Upper lobe of left lung (tissue), 6 donors: ENCODE measurements at regions not wholly inside any gene's neighbourhood (a gene's known extent, or its start where the extent isn't known, plus 50 kb on each side); places are given as distances from the start of the nearest gene placed in this dataset.

ENCODE experiments used
- ATAC-seq, 2 donors: fragments of 200-7000 bp; cut with Tn5 transposase; one replicate each; pipeline ENCODE4 v1.9.1; 2022; ENCODE audit warnings: mild to moderate bottlenecking in 2 of 2, moderate library complexity in 2 of 2; ENCODE audit not compliant: low FRiP score in 2 of 2
- DNase-seq, 2 donors: peaks; one replicate each; pipeline ENCODE4 v3.0.0-alpha.2; 2019 to 2020
- H3K27ac ChIP-seq, 4 donors: fragments of 200-600 bp; sonication (generic); one replicate each; pipeline ENCODE4 v1.5.1; 2016 to 2019
- H3K27me3 ChIP-seq, 4 donors: fragments of 200-600 bp; sonication (generic); one replicate each; pipeline ENCODE4 v1.5.1; 2017 to 2019
- H3K36me3 ChIP-seq, 4 donors: fragments of 200-600 bp; sonication (generic); one replicate each; pipeline ENCODE4 v1.5.1; 2016 to 2019
- H3K4me1 ChIP-seq, 4 donors: fragments of 200-600 bp; sonication (generic); one replicate each; pipeline ENCODE4 v1.5.1; 2018 to 2019
- H3K4me3 ChIP-seq, 4 donors: fragments of 200-600 bp; sonication (generic); one replicate each; pipeline ENCODE4 v1.5.1; 2017 to 2019; ENCODE audit warnings: mild to moderate bottlenecking in 2 of 4, moderate library complexity in 1 of 4
- H3K9me3 ChIP-seq, 4 donors: fragments of 200-600 bp; sonication (generic); one replicate each; pipeline ENCODE4 v1.5.1; 2018 to 2019
- EP300 ChIP-seq, 4 donors: sonication (generic); formaldehyde crosslinking; IDR thresholded peaks; one replicate each; pipeline ENCODE4 v1.5.1; 2017; ENCODE audit warnings: antibody characterized with exemption in 4 of 4, control low read depth in 2 of 4
- POLR2A ChIP-seq, 4 donors: fragments of 450-650 bp; IDR thresholded peaks; one replicate each; pipeline ENCODE4 v1.5.1; 2016 to 2017; ENCODE audit warnings: antibody characterized with exemption in 4 of 4, mild to moderate bottlenecking in 2 of 4
- POLR2AphosphoS5 ChIP-seq, 2 donors: sonication (generic); formaldehyde crosslinking; IDR thresholded peaks; one replicate each; pipeline ENCODE4 v1.5.1; 2017; ENCODE audit warnings: antibody characterized with exemption in 2 of 2
- WGBS, 2 donors: methylation state at CpG; one replicate each; pipeline ENCODE4 v1.1.5; 2017 to 2018; 5-methylcytosine and 5-hydroxymethylcytosine counted together
- TF ChIP-seq, protein P1 (sequence below), 6 experiments: fragments of 450-650 bp in 4 of 6; fragments of 200-600 bp in 2 of 6; sonication (generic) in 2 of 6; IDR thresholded peaks; one replicate each; pipeline ENCODE4 v1.5.1; 2016 to 2019; ENCODE audit warnings: antibody characterized with exemption in 6 of 6
- donor health status: DM: no; HTN: no; CAD: no; lungs with moderate emphysema.
- donor health status: DM: no; HTN: yes; CAD: no; lungs with severe emphysema.

DNA sequence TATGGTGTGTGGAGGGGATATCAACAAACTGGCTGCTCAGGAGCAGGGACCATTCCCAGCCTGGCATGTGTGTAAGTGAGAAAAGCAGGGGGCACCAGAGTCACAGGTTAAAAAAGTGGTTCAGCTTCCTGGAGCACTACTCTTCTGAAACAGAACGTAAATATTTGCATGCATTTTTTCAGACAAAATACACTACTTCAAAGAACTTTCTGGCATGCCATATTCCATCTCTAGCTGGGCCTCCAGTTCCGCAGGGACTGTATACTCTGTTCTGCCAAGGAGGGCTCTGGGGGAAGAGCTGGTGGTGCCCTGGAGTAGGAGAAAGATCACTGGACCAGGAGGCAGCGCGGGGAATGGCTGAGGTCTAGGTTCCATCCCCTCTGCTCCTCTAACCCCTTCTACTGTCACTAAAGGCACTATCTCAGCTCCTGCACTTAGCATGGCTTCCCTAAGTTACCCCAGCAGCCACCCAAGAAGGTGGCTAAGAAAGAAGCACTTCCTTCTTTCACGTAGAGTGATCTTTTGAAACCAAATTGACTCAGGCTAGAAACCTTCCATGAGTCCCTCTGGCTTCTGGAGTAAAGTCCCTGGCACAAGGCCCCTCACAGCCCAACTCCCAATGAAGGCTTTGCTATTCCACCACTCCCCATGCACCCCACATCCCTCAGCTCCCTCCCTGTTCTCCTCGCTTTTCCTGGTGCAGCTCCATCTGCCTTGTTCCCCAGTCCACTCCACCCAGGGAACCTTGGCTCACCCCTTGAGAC lies 57.6 kb upstream of the CABLES1 start:
- H3K27me3 ChIP-seq = no peaks in the 10 kb centered on the region
- no peak overlapping the region for H3K4me3 ChIP-seq
- peaks cover 5 to 19% (median 19%) of the 10 kb centered on the region in 4 donors for H3K4me1 ChIP-seq
- TF ChIP-seq POLR2AphosphoS5 (IDR thresholded peaks at IDR 0.05) (no peak), EP300 (IDR thresholded peaks at IDR 0.05) (no peak)
- TF ChIP-seq, protein P1, sequence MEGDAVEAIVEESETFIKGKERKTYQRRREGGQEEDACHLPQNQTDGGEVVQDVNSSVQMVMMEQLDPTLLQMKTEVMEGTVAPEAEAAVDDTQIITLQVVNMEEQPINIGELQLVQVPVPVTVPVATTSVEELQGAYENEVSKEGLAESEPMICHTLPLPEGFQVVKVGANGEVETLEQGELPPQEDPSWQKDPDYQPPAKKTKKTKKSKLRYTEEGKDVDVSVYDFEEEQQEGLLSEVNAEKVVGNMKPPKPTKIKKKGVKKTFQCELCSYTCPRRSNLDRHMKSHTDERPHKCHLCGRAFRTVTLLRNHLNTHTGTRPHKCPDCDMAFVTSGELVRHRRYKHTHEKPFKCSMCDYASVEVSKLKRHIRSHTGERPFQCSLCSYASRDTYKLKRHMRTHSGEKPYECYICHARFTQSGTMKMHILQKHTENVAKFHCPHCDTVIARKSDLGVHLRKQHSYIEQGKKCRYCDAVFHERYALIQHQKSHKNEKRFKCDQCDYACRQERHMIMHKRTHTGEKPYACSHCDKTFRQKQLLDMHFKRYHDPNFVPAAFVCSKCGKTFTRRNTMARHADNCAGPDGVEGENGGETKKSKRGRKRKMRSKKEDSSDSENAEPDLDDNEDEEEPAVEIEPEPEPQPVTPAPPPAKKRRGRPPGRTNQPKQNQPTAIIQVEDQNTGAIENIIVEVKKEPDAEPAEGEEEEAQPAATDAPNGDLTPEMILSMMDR (IDR thresholded peaks at IDR 0.05) = peak in 4 of 6 experiments; percentile 21 to 61 (median 45)
- H3K9me3 ChIP-seq = no peaks in the 10 kb centered on the region
- ATAC-seq (peak; percentile 62 to 70), DNase-seq (peak in 1 of 2 donors; percentile 63)
- 60 to 69% methylated on average over 6 of the region's 6 CpGs for WGBS, 2 donors
- H3K36me3 ChIP-seq = no peaks in the 10 kb centered on the region
- H3K27ac ChIP-seq = peak overlapping the region in 2 of 4 donors; percentile 33 to 61

DNA sequence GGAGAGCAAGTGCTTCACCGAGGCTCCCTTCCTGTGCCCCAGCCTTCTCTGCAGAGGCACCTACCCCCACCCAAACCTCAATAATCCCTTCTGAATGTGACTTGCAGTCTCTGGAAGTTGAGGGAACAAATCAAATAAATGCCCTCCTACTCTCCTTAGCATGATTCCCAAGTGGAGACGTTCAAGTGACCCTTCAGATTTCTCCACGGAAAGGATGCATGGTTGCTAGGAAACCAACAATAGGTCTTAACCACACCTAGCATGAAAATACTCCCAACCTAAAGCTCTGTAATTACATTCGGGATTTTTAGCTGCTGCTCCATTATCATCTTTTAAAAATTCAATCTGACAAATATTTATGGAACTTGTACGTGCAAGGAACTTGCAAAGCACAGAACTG lies 50.2 kb upstream of the CABLES1 start:
- no peak overlapping the region for H3K4me3 ChIP-seq
- no peaks in the 10 kb centered on the region for H3K4me1 ChIP-seq
- H3K36me3 ChIP-seq = no peaks in the 10 kb centered on the region
- no peaks in the 10 kb centered on the region for H3K9me3 ChIP-seq
- 61 to 62% methylated on average over 5 of the region's 5 CpGs for WGBS, 2 donors
- H3K27ac ChIP-seq = no peak overlapping the region
- TF ChIP-seq POLR2A (IDR thresholded peaks at IDR 0.05) (no peak), EP300 (IDR thresholded peaks at IDR 0.05) (no peak), POLR2AphosphoS5 (IDR thresholded peaks at IDR 0.05) (no peak)
- TF ChIP-seq, protein P1 (IDR thresholded peaks at IDR 0.05) = no peak
- ATAC-seq = no peak
- no peak for DNase-seq
- no peaks in the 10 kb centered on the region for H3K27me3 ChIP-seq
